ENCODE measurements at regions not wholly inside any gene's neighbourhood (a gene's known extent, or its start where the extent isn't known, plus 50 kb on each side); places are given as distances from the start of the nearest gene placed in this dataset.

GRCh38 chr3:8256441-8257071, 245.1 kb upstream of the LMCD1 start:
- Mint-ChIP-seq H3K9me3 (ENCODE audit: unreplicated experiment) (no peaks in the 10 kb centered on the region), H3K4me1 (ENCODE audit: low read depth, unreplicated experiment) (no peaks in the 10 kb centered on the region), H3K36me3 (ENCODE audit: unreplicated experiment) (no peaks in the 10 kb centered on the region), H3K4me3 (ENCODE audit: unreplicated experiment) (no peak overlapping the region), H3K27me3 (ENCODE audit: unreplicated experiment) (no peaks in the 10 kb centered on the region), H3K27ac (ENCODE audit: unreplicated experiment) (no peak overlapping the region)
- TF ChIP-seq CTCF (IDR thresholded peaks at IDR 0.05; ENCODE audit: partially characterized antibody, unreplicated experiment) = no peak
- DNase-seq = no peak

- H3K27ac Mint-ChIP-seq (ENCODE audit: unreplicated experiment) = no peak overlapping the region
- H3K4me3 Mint-ChIP-seq (ENCODE audit: unreplicated experiment) = no peak overlapping the region
- H3K4me1 Mint-ChIP-seq (ENCODE audit: low read depth, unreplicated experiment) = no peaks in the 10 kb centered on the region
- no peak for DNase-seq
- H3K9me3 Mint-ChIP-seq (ENCODE audit: unreplicated experiment) = no peaks in the 10 kb centered on the region
- no peaks in the 10 kb centered on the region for H3K27me3 Mint-ChIP-seq (ENCODE audit: unreplicated experiment)
- TF ChIP-seq CTCF (IDR thresholded peaks at IDR 0.05; ENCODE audit: partially characterized antibody, unreplicated experiment) = peak; percentile 57
- H3K36me3 Mint-ChIP-seq (ENCODE audit: unreplicated experiment) = no peaks in the 10 kb centered on the region
Measured at GRCh38 chr3:8261018-8261417, 240.6 kb upstream of the LMCD1 start.

GRCh38 chr3:8266730-8267131, 234.9 kb upstream of the LMCD1 start:
- Mint-ChIP-seq H3K27ac (ENCODE audit: unreplicated experiment) (no peak overlapping the region), H3K4me3 (ENCODE audit: unreplicated experiment) (no peak overlapping the region), H3K4me1 (ENCODE audit: low read depth, unreplicated experiment) (no peaks in the 10 kb centered on the region), H3K36me3 (ENCODE audit: unreplicated experiment) (no peaks in the 10 kb centered on the region), H3K27me3 (ENCODE audit: unreplicated experiment) (no peaks in the 10 kb centered on the region), H3K9me3 (ENCODE audit: unreplicated experiment) (no peaks in the 10 kb centered on the region)
- no peak for TF ChIP-seq CTCF (IDR thresholded peaks at IDR 0.05; ENCODE audit: partially characterized antibody, unreplicated experiment)
- DNase-seq = no peak

- Mint-ChIP-seq H3K36me3 (ENCODE audit: unreplicated experiment) (no peaks in the 10 kb centered on the region), H3K27me3 (ENCODE audit: unreplicated experiment) (no peaks in the 10 kb centered on the region), H3K9me3 (ENCODE audit: unreplicated experiment) (no peaks in the 10 kb centered on the region), H3K4me3 (ENCODE audit: unreplicated experiment) (no peak overlapping the region), H3K27ac (ENCODE audit: unreplicated experiment) (no peak overlapping the region), H3K4me1 (ENCODE audit: low read depth, unreplicated experiment) (peaks cover 8% of the 10 kb centered on the region)
- no peak for TF ChIP-seq CTCF (IDR thresholded peaks at IDR 0.05; ENCODE audit: partially characterized antibody, unreplicated experiment)
- DNase-seq = no peak
Measured at GRCh38 chr3:8273479-8273878, 228.1 kb upstream of the LMCD1 start.

GRCh38 chr3:8276056-8276455, 225.6 kb upstream of the LMCD1 start:
- Mint-ChIP-seq H3K27ac (ENCODE audit: unreplicated experiment) (no peak overlapping the region), H3K27me3 (ENCODE audit: unreplicated experiment) (no peaks in the 10 kb centered on the region), H3K9me3 (ENCODE audit: unreplicated experiment) (no peaks in the 10 kb centered on the region), H3K4me3 (ENCODE audit: unreplicated experiment) (no peak overlapping the region), H3K4me1 (ENCODE audit: low read depth, unreplicated experiment) (peaks cover 13% of the 10 kb centered on the region), H3K36me3 (ENCODE audit: unreplicated experiment) (no peaks in the 10 kb centered on the region)
- DNase-seq = no peak
- no peak for TF ChIP-seq CTCF (IDR thresholded peaks at IDR 0.05; ENCODE audit: partially characterized antibody, unreplicated experiment)
